ENCODE measurements at regions not wholly inside any gene's neighbourhood (a gene's known extent, or its start where the extent isn't known, plus 50 kb on each side); places are given as distances from the start of the nearest gene placed in this dataset.

DNA sequence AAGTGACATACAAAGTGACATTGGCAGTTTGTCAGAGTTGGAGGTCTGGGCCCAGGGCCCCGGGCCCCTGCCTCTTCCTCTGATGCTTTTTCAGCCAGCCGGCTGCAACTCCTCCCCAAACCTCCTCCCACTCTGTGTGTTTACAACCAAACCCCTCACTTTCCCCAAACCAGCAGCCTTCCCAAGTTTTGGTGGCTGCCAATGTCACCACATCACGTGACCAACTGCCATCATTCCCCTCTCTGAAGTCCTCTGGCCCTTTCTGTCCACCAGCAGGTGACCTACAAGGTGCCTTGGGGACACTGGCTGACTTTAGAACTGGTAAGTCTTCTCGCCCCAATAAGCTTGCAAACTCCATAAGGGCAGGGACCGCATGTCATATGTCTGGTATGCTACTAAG lies 357.7 kb downstream of the BCOR start:
- in situ Hi-C loops (cut with MboI; ENCODE audit: low sequenced_read_pairs), result no loop called here

GRCh38 chrX:39741904-39742303 lies 355.9 kb downstream of the BCOR start:
- in situ Hi-C loops (cut with MboI; ENCODE audit: low sequenced_read_pairs), result no loop called here

DNA sequence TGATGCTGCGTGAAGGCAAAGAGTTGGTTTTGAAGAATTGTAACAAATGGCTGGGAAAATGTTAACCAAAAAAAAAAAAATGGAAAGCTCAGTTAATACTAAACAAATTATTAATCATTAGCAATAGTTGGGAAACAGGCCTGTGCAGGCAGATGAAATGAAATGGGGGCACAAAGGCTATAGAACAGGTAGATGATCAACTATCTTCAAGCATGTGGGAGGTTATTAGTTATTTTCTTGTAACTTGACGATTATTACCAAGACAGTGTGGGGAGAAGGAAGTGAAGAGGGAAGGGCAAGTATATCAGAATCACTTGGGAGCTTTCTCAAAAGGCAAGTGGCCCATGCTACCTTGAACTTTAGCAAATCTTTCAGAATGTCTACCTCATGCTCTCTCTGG lies 351.9 kb downstream of the BCOR start:
- in situ Hi-C loops (cut with MboI; ENCODE audit: low sequenced_read_pairs), result no loop called here

DNA sequence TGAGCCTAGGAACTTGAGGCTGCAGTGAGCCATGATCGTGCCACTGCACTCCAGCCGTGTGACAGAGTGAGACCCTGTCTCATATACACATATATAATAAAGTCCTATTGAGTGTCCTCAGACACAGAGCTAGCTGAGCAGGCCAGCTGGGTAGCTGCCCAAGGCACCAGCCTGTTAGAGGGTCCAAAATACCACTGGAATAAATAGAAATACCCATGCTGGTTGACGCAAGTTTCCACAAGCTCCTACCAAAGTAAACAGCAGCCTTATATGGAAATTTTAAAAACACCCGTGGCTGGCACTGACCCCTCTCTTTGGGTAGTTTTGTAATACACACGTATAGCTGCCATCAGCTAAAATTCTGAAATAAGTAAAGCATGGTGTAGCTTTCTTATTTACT lies 348.6 kb downstream of the BCOR start:
- in situ Hi-C loops (cut with MboI; ENCODE audit: low sequenced_read_pairs), result no loop called here

DNA sequence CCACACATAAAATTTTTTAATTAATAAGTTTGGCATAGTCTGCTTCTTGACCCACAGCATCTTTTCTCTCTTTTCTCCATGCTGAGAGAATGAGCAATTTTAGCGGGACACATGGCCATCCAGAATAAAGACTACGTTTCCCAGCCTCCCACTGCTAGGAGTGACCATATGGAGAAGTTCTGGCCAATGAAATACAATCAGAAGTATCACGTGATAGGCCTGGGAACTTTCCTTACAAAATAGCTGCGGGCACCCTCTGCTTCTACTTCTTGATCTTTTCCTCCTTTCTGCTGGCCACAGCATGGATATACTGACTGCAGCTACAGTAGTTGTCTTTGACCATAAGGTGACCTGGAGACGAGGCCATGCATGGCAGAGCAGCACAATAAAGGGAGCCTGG lies 348.0 kb downstream of the BCOR start:
- in situ Hi-C loops (cut with MboI; ENCODE audit: low sequenced_read_pairs), result no loop called here

GRCh38 chrX:39750256-39750790 lies 347.4 kb downstream of the BCOR start:
- in situ Hi-C loops (cut with MboI; ENCODE audit: low sequenced_read_pairs), result no loop called here

GRCh38 chrX:39750848-39751247 lies 346.9 kb downstream of the BCOR start:
- in situ Hi-C loops (cut with MboI; ENCODE audit: low sequenced_read_pairs), result no loop called here

DNA sequence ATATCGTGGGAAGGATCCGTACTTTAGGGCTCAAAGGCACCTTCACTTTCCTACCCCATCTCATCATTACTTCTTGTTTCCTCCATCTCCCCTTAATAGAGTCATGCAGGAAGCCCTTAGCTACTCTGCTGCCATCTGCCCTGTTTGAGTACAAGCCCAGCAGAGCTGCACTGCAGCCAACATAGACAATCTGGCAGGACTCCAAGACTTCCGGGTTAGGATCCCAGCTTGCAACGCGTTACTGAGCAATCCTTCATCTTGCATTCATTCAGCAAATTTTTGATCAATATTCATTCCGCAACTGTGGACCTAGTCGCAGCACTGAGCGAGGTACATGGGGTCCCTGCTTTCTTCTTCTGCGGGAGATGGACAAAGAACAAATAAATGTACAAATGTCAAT lies 344.9 kb downstream of the BCOR start:
- in situ Hi-C loops (cut with MboI; ENCODE audit: low sequenced_read_pairs), result no loop called here

- in situ Hi-C loops (cut with MboI; ENCODE audit: low sequenced_read_pairs), result no loop called here
Measured at GRCh38 chrX:39753293-39753996, 344.3 kb downstream of the BCOR start.

- in situ Hi-C loops (cut with MboI; ENCODE audit: low sequenced_read_pairs), result no loop called here
Measured at GRCh38 chrX:39755143-39756032, 342.4 kb downstream of the BCOR start.

GRCh38 chrX:39756086-39756883 lies 341.5 kb downstream of the BCOR start:
- in situ Hi-C loops (cut with MboI; ENCODE audit: low sequenced_read_pairs), result no loop called here

DNA sequence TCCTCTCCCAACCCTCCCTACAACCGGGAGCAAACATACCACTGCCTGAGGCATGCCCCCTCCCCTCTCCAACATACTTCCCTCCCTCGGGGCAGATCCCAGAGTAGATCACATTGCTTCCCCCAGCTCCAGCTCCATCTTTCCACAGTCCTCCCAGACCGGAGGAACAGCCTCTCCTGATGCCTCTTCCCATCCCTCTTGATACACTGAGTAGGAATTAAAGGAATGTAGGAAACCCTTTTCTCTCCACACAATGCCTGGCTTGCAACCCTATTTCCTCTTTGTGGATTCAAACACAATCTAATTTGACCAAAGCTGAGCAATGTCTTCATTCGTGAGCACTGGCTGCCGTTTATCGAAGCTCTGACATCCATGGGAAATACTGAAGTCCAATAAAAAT lies 339.8 kb downstream of the BCOR start:
- in situ Hi-C loops (cut with MboI; ENCODE audit: low sequenced_read_pairs), result no loop called here

- in situ Hi-C loops (cut with MboI; ENCODE audit: low sequenced_read_pairs), result no loop called here
Measured at GRCh38 chrX:39758791-39759525, 338.8 kb downstream of the BCOR start.

DNA sequence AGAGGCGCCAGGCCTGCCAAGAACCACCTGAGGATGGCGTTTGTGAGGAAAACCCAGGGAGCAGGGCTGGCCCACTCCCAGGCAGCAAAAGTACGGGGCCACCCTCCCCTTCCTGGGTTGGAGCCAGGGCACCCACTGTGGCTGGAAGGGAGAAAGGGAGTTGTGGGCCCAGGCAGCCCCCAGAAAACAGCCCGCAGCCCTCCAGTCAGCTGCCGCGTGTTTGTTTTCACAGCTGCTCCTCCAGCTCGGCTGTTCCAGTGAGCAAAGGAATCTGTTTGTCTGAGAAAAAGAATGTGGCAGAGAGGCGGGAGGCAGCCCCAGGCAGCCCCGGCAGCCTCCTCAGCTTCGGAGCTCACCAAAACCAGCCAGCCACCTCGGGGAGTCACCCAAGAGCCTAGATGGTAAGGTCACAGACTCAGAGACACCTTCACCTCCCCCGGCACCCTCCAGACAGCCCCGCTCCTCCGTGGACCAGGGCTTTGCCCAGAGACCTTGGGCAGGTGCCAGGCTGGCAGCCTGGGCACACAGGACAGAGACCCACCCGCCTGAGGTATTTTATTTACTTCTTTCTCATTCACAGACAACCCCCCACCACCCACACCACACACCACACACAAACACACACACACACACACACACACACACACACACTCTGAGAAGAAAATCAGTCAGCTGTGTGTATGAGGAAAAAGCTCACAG lies 338.1 kb downstream of the BCOR start:
- in situ Hi-C loops (cut with MboI; ENCODE audit: low sequenced_read_pairs), result no loop called here

DNA sequence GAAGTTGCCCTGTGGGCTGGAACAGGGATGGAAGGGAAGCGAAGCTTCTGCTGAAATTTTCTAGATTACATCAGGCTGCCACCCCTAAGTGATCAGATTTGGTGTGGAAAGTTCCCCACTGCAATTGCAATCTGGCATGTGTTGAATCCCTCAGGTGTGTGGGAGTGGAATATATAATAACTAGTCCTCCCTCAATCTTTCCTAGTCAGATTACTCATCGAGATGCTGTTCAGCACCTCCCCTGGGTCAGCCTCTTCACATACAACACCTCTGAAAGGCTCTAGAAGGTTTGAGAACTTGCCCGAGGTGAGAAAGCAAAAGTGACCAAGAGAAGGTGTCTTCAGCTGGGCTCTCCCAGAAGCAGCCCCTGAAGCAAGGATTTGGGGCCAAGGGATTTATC lies 336.8 kb downstream of the BCOR start:
- in situ Hi-C loops (cut with MboI; ENCODE audit: low sequenced_read_pairs), result no loop called here

DNA sequence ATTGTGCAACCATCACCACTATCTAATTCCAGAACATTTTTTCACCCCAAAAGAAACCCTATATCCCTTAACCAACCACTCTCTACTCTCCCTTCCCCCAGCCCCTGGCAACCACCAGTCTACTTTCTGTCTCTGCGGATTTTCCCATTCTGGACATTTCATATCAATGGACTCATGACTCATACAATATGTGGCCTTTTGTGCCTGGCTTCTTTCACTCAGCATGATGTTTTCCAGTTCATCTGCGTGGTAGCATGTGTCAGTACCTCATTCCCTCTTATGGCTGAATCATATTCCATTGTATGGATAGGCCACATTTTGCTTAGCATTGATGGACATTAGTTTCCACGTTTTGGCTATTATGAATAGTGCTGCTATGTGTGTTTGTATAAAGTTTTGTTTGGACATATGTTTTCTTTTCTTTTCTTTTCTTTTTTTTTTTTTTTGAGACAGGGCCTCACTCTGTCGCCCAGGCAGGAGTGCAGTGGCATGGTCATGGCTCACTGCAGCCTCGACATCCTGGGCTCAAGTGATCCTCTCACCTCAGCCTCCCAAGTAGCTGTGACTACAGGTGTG lies 335.4 kb downstream of the BCOR start:
- in situ Hi-C loops (cut with MboI; ENCODE audit: low sequenced_read_pairs), result no loop called here

DNA sequence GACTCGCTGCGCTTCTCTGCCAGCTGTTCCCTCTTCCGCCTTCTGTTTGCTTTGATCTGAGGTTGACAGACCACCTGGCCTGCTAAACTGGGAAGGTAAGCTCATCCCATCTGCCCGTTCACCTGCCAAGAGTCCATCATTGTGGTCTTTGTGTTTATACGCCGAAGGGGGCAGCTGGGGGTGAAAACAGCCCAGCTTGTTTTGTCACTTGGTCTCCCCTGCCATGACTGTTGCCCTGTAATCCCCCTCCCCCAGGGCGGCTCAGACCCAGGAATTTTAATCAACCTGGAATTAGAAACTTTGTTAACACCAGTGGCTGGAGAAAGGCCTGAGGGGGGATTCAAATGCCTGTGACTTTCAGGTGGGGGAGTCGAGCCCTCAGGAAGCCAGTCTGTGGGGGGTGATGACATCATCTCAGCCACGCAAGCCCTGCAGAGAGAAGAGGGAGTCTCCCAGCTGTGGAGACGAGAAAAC lies 333.3 kb downstream of the BCOR start:
- in situ Hi-C loops (cut with MboI; ENCODE audit: low sequenced_read_pairs), result no loop called here

GRCh38 chrX:39765327-39765726 lies 332.4 kb downstream of the BCOR start:
- in situ Hi-C loops (cut with MboI; ENCODE audit: low sequenced_read_pairs), result no loop called here

DNA sequence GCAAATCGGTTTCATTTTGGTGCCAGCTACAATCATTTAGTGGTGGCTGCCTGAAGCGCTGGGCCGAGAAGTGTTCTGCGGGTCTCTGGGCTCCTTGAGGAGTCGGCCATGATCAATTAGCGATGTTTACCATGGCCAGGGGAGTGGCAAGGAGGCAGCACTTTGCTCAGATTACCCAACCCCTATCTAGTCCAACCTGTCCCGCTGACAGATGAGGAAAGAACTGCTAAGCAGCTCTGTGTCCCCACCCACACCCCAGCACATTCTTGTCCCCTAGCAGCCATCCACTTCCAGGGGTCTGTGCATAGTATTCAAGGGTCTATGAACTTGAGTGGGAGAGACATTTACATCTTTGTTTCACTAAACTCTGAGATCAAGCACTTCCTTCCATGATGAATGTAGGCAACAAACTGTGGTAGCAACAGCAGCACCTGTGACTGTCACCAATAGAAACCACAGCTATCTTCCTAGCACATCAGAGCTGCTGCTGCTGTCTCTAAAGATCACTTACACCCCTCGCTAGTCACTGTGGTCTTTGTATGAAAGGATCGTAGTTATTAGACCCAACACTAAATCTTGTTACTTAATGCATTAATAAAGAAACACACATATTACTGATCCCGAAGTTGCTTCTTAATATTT lies 331.6 kb downstream of the BCOR start:
- in situ Hi-C loops (cut with MboI; ENCODE audit: low sequenced_read_pairs), result no loop called here
